HCT116 (cell line): ENCODE measurements at regions not wholly inside any gene's neighbourhood (a gene's known extent, or its start where the extent isn't known, plus 50 kb on each side); places are given as distances from the start of the nearest gene placed in this dataset.

Experiments used
- CTCF ChIP-seq, 3 experiments: fragments of 200-600 bp in 1 of 3; sonication (generic) in 1 of 3; IDR thresholded peaks in 2 of 3; conservative IDR thresholded peaks in 1 of 3; 2 replicates each; pipeline ENCODE4 v1.5.1; 2012 to 2017; ENCODE audit warnings: low read depth in 2 of 3, low read length in 2 of 3, antibody characterized with exemption in 1 of 3, borderline replicate concordance in 1 of 3, control low read depth in 1 of 3, mild to moderate bottlenecking in 1 of 3, mixed read lengths in 1 of 3, mixed run types in 1 of 3, moderate library complexity in 1 of 3; ENCODE audit not compliant: insufficient read depth in 1 of 3
- EZH2phosphoT487 ChIP-seq: fragments of 200-600 bp; IDR thresholded peaks from 2 replicates; pipeline ENCODE4 v1.6.1; 2018; ENCODE audit warnings: antibody characterized with exemption, borderline replicate concordance
- FOSL1 ChIP-seq: IDR thresholded peaks from 2 replicates; pipeline ENCODE4 v1.6.1; 2012; ENCODE audit warnings: low read depth
- POLR2A ChIP-seq: IDR thresholded peaks from 2 replicates; pipeline ENCODE4 v1.7.0; 2011; ENCODE audit warnings: borderline replicate concordance; ENCODE audit not compliant: insufficient read depth, insufficient read length; ENCODE audit errors: extremely low read depth
- POLR2AphosphoS5 ChIP-seq: IDR thresholded peaks from 2 replicates; pipeline ENCODE4 v1.6.1; 2011; ENCODE audit warnings: mild to moderate bottlenecking, low read depth, low read length, moderate library complexity
- RAD21 ChIP-seq: IDR thresholded peaks from 2 replicates; pipeline ENCODE4 v1.6.1; 2012; ENCODE audit warnings: low read depth, mild to moderate bottlenecking
- REST ChIP-seq: IDR thresholded peaks from 2 replicates; pipeline ENCODE4 v1.6.1; 2012; ENCODE audit warnings: low read depth
- YY1 ChIP-seq: IDR thresholded peaks from 2 replicates; pipeline ENCODE4 v1.6.1; 2011; ENCODE audit warnings: low read length, low read depth, moderate library complexity, mild to moderate bottlenecking; ENCODE audit not compliant: insufficient replicate concordance; ENCODE audit errors: extremely low read depth
- ZFX ChIP-seq: fragments of 450-650 bp; IDR thresholded peaks from 2 replicates; pipeline ENCODE4 v1.6.1; 2017

- TF ChIP-seq YY1, result no peak
- TF ChIP-seq CTCF (IDR thresholded peaks at IDR 0.05 in 2 of 3, conservative IDR thresholded peaks at IDR 0.05 in 1 of 3; ENCODE audit: borderline replicate concordance in 1 of 3, insufficient read depth in 1 of 3, low read depth in 2 of 3, low read length in 2 of 3), result no peak
- TF ChIP-seq POLR2A, result no peak
- no peak for TF ChIP-seq REST
- TF ChIP-seq ZFX, result no peak
- TF ChIP-seq FOSL1, result no peak
- no peak for TF ChIP-seq POLR2AphosphoS5
- no peak for TF ChIP-seq RAD21
- TF ChIP-seq EZH2phosphoT487, result no peak
These were observed 1030.1 kb downstream of the FSTL5 start for GRCh38 chr4:161133586-161134276.
